Mucosa of stomach (tissue), 1 donor: ENCODE measurements at regions not wholly inside any gene's neighbourhood (a gene's known extent, or its start where the extent isn't known, plus 50 kb on each side); places are given as distances from the start of the nearest gene placed in this dataset.

Experiments
- H3K27me3 ChIP-seq: one replicate; pipeline ENCODE4 v1.7.0; 2013; ENCODE audit warnings: mild to moderate bottlenecking, low read length; ENCODE audit not compliant: control insufficient read depth, insufficient read depth
- H3K36me3 ChIP-seq: one replicate; pipeline ENCODE4 v1.7.0; 2013; ENCODE audit warnings: low read length; ENCODE audit not compliant: control insufficient read depth, insufficient read depth
- H3K4me1 ChIP-seq: one replicate; pipeline ENCODE4 v1.7.0; 2013; ENCODE audit warnings: mild to moderate bottlenecking, low read length; ENCODE audit not compliant: control insufficient read depth, insufficient read depth
- H3K4me3 ChIP-seq: one replicate; pipeline ENCODE4 v1.7.0; 2013; ENCODE audit warnings: low read length
- H3K9ac ChIP-seq: one replicate; pipeline ENCODE4 v1.7.0; 2013; ENCODE audit warnings: mild to moderate bottlenecking, low read length, moderate library complexity
- H3K9me3 ChIP-seq: one replicate; pipeline ENCODE4 v1.7.0; 2013; ENCODE audit warnings: mild to moderate bottlenecking, low read length, moderate library complexity; ENCODE audit not compliant: control insufficient read depth
- donor health status: Pancreatic carcinoma.

GRCh38 chr2:220157312-220157711, 529.9 kb downstream of the SLC4A3 start:
- no peaks in the 10 kb centered on the region for H3K4me1 ChIP-seq
- no peak overlapping the region for H3K9ac ChIP-seq
- H3K36me3 ChIP-seq, result no peaks in the 10 kb centered on the region
- H3K9me3 ChIP-seq, result no peaks in the 10 kb centered on the region
- no peak overlapping the region for H3K4me3 ChIP-seq
- H3K27me3 ChIP-seq, result no peaks in the 10 kb centered on the region

- no peak overlapping the region for H3K9ac ChIP-seq
- no peak overlapping the region for H3K4me3 ChIP-seq
- H3K4me1 ChIP-seq, result no peaks in the 10 kb centered on the region
- no peaks in the 10 kb centered on the region for H3K27me3 ChIP-seq
- H3K36me3 ChIP-seq, result no peaks in the 10 kb centered on the region
- H3K9me3 ChIP-seq, result no peaks in the 10 kb centered on the region
Measured at GRCh38 chr2:220159738-220160137, 532.3 kb downstream of the SLC4A3 start.

DNA sequence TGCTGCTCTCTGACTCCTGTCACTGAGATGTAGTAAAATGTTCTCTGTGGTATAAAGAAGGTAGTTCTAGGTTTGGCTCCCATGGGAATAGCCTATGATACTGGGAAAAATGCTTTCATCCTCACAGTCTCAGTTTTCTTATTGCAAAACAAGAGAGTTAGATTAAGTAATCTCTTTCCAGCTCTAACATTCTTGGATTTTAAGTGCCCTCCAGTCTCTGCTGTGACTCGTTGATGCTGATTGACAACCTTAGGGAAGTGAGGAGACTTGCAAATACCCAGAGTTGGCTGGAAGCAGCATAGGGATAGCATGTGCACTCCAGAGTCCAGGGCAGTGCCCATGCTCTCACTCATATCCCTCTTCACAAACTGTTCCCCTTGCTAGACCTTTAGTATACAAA, 534.9 kb downstream of the SLC4A3 start:
- Histone ChIP-seq H3K9me3 (no peaks in the 10 kb centered on the region), H3K4me1 (no peaks in the 10 kb centered on the region), H3K36me3 (no peaks in the 10 kb centered on the region), H3K27me3 (no peaks in the 10 kb centered on the region), H3K9ac (no peak overlapping the region), H3K4me3 (no peak overlapping the region)

- H3K4me1 ChIP-seq, result no peaks in the 10 kb centered on the region
- H3K9me3 ChIP-seq, result no peaks in the 10 kb centered on the region
- H3K36me3 ChIP-seq, result no peaks in the 10 kb centered on the region
- H3K4me3 ChIP-seq, result no peak overlapping the region
- H3K27me3 ChIP-seq, result no peaks in the 10 kb centered on the region
- no peak overlapping the region for H3K9ac ChIP-seq
Measured at GRCh38 chr2:220163486-220163885, 536.1 kb downstream of the SLC4A3 start.

- Histone ChIP-seq H3K36me3 (no peaks in the 10 kb centered on the region), H3K4me1 (no peaks in the 10 kb centered on the region), H3K27me3 (no peaks in the 10 kb centered on the region), H3K9me3 (no peaks in the 10 kb centered on the region), H3K4me3 (no peak overlapping the region), H3K9ac (no peak overlapping the region)
Measured at GRCh38 chr2:220165401-220165800, 538.0 kb downstream of the SLC4A3 start.

DNA sequence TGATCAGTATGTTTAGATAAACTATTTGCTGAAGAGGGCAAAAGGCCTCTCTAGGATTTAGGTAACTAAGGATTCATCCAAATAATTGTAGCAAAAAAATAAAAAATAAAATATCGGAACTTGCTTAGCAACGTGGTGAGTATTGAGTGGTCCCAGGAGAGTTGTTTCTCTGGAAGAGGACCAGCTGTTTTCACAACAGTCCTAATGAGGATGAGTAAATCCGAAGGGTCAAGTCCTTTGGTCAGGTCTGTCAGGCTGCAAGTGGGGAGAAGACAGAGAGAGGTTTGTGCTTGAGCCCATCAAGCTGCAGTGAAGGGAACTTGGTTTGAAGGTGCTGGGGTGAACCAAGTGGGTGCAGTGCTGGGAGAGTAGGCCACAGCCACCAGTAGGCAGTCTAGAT, 539.2 kb downstream of the SLC4A3 start:
- Histone ChIP-seq H3K4me3 (no peak overlapping the region), H3K9me3 (no peaks in the 10 kb centered on the region), H3K27me3 (no peaks in the 10 kb centered on the region), H3K36me3 (no peaks in the 10 kb centered on the region), H3K4me1 (no peaks in the 10 kb centered on the region), H3K9ac (no peak overlapping the region)

DNA sequence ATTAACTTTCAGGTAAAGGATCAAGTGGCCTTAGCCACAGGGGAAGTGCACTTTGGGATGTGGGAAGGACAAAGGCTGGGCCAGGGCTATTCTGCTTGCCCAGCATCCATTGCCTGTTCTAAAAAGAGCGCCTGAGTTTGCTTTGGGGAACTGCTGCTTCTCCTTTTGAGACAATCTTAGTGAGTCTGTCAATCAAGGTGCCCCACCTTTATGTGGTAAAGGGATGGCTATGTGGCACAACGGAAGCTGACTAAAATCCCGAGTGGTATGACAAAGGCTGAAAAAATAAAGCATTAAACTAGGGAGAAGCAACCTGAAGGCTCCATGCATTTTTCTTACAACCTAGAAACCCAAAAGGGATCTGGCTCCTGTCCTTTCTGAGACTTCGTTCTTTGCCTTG, 540.5 kb downstream of the SLC4A3 start:
- H3K9me3 ChIP-seq, result no peaks in the 10 kb centered on the region
- no peaks in the 10 kb centered on the region for H3K27me3 ChIP-seq
- no peaks in the 10 kb centered on the region for H3K36me3 ChIP-seq
- no peak overlapping the region for H3K4me3 ChIP-seq
- H3K9ac ChIP-seq, result no peak overlapping the region
- no peaks in the 10 kb centered on the region for H3K4me1 ChIP-seq

DNA sequence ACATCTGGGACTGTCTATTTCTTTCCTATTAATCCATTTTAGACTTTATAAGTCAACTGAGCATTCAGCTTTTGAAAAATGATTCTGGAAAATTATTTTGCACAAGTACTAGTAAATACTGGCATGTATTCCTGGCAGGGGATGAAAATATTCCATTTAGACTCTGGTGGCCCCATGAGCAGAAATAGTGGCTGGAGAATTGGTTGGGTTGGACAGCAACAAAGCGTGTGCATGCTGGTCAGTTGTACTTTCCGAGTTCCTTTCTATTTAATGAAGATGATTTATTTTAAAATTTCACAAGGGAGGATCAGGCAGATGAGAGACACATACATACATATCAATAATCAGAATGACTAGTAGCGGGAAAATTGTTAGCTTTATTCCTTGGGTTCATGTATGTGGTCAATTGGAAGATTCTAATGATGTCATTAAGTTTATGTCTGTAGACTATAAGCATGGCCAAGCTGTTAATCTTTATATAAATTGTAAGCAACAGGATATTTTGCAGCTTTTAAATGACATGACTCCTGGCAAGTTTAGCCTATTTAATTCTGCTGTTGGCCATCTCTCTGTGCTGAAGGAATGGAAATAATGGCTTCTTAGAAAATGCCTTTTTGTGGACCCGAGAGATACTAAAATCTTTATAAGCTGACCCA, 541.6 kb downstream of the SLC4A3 start:
- Histone ChIP-seq H3K36me3 (no peaks in the 10 kb centered on the region), H3K27me3 (no peaks in the 10 kb centered on the region), H3K9ac (no peak overlapping the region), H3K9me3 (no peaks in the 10 kb centered on the region), H3K4me1 (no peaks in the 10 kb centered on the region), H3K4me3 (no peak overlapping the region)

DNA sequence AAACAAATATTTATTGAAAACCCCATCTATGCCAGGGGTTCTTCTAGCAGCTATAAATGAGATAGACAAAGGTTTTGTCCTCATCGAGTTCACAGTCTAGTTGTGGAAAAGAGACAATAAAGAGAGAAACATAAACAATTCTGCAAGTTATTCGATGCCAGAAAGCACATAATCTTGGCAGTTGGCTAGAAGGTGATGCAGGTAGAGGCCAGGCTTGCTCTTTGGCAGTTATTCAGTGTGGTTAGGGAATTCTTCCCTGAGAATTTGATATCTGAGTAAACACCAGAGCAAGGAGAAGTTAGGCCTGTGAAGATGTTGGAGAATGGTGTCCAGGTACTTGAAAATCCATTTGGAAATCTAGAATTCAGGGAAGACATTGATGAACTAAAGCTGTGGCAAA, 547.4 kb downstream of the SLC4A3 start:
- Histone ChIP-seq H3K9ac (no peak overlapping the region), H3K36me3 (no peaks in the 10 kb centered on the region), H3K9me3 (no peaks in the 10 kb centered on the region), H3K4me1 (no peaks in the 10 kb centered on the region), H3K4me3 (no peak overlapping the region), H3K27me3 (no peaks in the 10 kb centered on the region)

GRCh38 chr2:220175967-220176366, 548.5 kb downstream of the SLC4A3 start:
- Histone ChIP-seq H3K4me3 (no peak overlapping the region), H3K36me3 (no peaks in the 10 kb centered on the region), H3K9me3 (no peaks in the 10 kb centered on the region), H3K27me3 (no peaks in the 10 kb centered on the region), H3K4me1 (no peaks in the 10 kb centered on the region), H3K9ac (no peak overlapping the region)

- Histone ChIP-seq H3K9me3 (no peaks in the 10 kb centered on the region), H3K4me1 (no peaks in the 10 kb centered on the region), H3K36me3 (no peaks in the 10 kb centered on the region), H3K9ac (no peak overlapping the region), H3K27me3 (no peaks in the 10 kb centered on the region), H3K4me3 (no peak overlapping the region)
Measured at GRCh38 chr2:220178991-220179695, 551.7 kb downstream of the SLC4A3 start.

DNA sequence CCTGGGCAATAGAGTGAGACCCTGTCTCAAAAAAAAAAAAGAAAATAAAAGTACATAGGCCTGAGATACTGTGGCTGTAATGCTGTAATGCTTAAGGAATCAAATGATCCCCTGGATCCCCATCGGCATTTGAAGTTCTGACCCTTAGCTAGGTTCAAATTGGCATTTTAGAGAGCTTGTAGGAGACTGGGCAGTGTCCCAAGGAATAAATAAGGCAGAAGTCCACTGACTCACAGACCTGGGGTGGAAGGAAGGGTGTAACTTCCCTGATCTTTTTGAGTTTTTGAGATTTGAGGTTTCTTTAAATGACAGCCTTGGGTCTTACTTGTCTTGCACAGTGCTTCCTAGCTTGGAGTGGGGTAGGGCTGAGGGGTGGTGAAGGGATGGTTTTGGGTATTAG, 553.7 kb downstream of the SLC4A3 start:
- Histone ChIP-seq H3K9me3 (no peaks in the 10 kb centered on the region), H3K36me3 (no peaks in the 10 kb centered on the region), H3K4me3 (no peak overlapping the region), H3K9ac (no peak overlapping the region), H3K4me1 (no peaks in the 10 kb centered on the region), H3K27me3 (no peaks in the 10 kb centered on the region)
